HG02885 (cell line): ENCODE measurements at regions not wholly inside any gene's neighbourhood (a gene's known extent, or its start where the extent isn't known, plus 50 kb on each side); places are given as distances from the start of the nearest gene placed in this dataset.

Experiments used
- ATAC-seq: cut with Tn5 transposase; IDR thresholded peaks from one replicate; pipeline ENCODE4 v1.9.1; 2021; ENCODE audit warnings: mild to moderate bottlenecking; ENCODE audit not compliant: unreplicated experiment, poor library complexity

DNA sequence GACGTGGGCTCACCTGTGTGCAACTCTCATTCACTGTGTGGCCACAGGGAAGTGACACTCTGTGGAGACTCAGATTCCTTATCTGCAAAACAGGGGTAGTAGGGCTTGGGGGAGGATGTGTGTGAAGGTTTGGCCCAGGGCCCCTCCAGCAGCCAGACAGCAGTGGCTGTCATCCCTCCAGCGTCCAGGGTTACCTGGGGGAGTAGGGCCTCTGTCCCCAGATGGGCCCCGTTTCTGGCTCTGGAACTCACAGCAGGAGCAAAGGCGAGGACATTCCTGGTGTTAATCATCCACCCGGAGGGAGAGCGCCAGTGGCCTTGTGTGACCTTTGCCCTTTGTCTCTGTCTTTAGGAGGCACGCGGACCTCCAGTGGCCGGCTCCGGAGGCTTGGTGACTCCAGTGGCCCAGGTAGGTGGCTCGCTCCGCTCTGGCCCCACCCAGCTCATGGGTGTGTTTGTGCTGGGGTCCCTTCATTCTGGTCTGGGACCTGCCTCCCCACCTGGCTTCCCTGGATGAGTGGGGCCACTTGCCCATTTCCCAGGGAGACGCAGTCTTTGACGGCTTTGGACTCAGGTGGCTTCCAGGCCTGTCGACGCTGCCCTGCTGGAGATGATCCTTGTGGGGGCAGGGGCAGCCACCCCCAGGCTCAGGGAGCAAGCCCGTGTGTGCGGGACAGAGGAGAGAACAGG is 166.2 kb downstream of the SEC14L1 start:
- no peak for ATAC-seq

DNA sequence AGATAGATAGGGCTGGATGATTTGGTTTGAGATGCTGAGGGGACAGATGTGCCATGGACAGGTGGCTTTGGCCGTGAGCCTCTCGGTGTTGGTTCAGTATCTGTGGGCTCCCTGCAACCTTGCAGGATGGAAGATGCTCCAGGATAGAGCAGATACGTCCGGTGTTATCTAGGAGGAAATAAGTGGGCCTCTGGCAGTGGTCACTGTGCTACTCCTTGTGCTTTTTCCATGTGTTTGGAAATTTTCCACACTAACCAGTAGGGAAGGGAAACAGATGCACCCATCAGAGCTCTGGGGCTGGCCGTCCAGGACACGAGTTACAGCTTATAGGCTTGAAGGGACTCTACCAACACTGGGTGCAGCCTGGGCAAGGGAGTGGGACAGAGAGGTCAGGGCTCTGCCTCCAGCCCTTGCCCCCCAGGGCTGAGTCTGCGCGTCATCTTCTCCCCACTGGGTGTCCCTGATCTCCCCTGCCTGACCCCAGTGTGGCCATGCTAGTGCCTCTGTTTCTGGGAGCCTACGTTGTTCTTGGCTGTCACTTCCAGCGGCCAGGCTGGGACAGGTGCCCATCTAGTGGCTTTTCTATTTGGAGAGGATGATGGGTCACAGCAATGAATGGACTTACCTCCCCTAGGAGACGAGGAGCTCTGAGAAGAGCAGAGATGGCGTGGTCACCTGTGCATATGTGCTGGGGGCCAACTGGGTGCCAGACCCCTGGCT is 166.9 kb downstream of the SEC14L1 start:
- no peak for ATAC-seq

GRCh38 chr17:77308861-77309726 is 168.3 kb downstream of the SEC14L1 start:
- ATAC-seq = no peak

- no peak for ATAC-seq
Measured at GRCh38 chr17:77310336-77310735, 169.6 kb downstream of the SEC14L1 start.

DNA sequence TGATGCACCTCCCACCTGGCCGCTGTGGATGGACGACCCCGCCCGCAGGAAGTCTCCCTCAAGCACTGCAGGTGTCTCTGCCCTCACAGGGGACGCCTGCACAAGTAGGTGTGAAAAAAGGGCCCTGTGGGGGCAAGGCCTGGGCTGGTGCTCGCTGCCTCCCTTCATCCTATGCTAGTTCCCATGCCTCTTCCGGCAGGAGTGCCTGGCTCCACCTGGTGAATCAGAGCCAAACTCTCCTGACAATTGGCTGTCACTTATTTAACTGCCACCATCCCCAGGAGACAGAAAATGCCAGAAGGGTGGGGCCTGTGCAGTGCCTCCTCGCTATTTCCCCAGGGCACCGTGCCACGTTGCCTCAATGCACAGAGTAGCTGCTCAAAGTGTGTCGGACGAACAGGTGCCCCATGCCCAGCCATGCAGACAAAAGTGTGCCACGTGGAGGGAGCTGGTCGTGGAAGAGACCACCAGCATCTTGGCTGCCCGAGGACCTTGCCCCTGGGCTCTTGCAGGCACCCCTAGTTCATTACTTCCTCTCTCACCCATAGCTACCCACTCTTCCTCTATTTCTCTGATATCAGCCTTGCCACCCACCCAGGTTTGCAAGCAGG is 170.7 kb downstream of the SEC14L1 start:
- no peak for ATAC-seq

DNA sequence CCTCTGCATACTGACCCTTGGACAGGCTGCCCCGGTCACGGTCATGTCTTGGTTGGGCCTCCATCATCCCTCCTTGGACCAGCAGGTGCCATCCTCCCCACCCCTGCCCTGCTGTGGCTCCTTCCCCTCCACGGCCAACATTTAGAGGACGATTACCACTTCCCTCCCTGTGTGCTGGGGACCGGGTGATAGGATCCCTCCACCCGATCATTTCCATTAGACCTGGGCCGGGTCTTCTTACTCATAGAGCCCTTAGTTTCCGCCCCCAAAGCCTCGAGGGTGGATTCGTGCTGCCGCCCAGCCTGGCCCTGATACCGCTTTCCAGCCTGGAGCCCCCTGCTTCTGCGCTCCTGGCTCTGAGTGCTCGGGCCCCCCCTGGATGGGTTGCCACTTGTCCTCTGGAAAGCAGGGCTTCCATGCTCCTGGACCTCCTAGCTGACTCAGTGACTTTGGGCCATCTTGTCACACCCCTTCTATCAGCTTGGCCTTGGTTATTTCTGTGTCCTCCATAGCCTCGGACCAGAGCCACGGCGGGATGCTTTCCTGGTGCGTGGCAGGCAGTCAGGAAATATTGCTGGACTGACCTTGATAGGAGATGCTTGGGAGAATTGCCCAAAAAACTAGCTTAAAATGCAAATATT is 171.4 kb downstream of the SEC14L1 start:
- ATAC-seq = no peak

GRCh38 chr17:77312786-77313599 is 172.2 kb downstream of the SEC14L1 start:
- ATAC-seq = no peak

GRCh38 chr17:77313831-77314230 is 173.1 kb downstream of the SEC14L1 start:
- no peak for ATAC-seq

GRCh38 chr17:77314601-77315000 is 173.8 kb downstream of the SEC14L1 start:
- ATAC-seq = no peak

DNA sequence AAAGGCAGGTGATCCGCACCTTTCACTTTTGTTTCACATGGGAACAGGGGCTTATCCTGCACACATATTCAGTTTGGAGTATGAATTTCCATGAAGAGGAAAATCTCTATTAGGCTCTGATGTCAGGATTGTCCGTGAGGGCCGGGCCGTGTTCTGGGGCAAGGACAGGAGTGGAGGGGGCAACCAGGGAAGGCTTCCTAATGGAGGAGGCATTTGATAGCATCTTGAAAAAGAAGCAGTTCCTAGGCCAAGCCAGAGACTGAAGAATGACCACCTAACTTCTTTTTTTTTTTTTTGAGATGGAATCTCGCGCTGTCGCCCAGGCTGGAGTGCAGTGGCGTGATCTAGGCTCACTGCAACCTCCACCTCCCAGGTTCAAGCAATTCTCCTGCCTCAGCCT is 174.2 kb downstream of the SEC14L1 start:
- no peak for ATAC-seq

- no peak for ATAC-seq
Measured at GRCh38 chr17:77315551-77316190, 174.9 kb downstream of the SEC14L1 start.

- no peak for ATAC-seq
Measured at GRCh38 chr17:77316191-77316641, 175.4 kb downstream of the SEC14L1 start.

GRCh38 chr17:77316651-77317050 is 175.9 kb downstream of the SEC14L1 start:
- ATAC-seq = no peak

GRCh38 chr17:77317091-77317750 is 176.5 kb downstream of the SEC14L1 start:
- ATAC-seq = no peak

GRCh38 chr17:77318021-77318420 is 177.3 kb downstream of the SEC14L1 start:
- ATAC-seq = no peak

- no peak for ATAC-seq
Measured at GRCh38 chr17:77318491-77319210, 177.9 kb downstream of the SEC14L1 start.

DNA sequence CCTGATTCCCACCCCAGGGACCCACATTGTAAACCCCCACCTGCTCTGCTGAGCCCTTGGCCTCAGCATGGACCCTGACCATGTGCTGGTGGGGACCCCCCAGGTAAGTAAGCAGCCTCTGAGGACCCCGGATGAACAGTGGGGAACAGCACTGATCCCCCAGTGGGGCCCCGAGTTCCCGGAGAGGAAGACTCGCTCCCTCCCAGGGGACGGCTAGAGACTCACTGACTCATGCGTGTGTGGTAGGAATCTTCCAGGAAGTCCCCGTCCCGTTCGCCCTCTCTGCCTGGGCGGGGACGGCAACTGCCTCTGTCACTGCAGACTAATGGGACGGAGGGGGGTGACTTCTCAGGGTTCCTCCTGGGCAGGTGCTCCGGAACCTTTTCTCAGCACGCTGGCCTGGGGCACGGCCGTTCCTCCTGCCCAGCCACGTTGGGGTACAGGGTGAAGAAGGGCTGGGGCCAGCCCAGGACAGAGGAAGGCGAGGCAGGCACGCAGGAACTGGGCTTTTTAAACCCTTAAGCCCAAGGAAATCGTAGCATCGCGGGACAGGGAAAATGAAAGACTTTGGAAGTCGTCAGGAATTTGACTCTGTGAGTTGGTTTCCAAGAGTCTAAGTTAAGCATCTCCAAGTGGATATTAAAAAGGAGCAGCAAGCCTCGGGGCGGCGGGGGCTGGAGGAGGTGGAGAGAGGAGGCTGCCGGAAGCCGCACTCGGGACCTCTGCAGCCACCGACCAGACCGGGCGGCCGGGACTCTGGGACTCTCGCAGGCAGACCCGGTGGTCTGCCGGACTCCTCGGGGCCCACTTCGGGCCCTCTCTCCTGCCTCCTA is 178.7 kb downstream of the SEC14L1 start:
- ATAC-seq = peak; percentile 53
